GM12878 (cell line): ENCODE measurements at regions not wholly inside any gene's neighbourhood (a gene's known extent, or its start where the extent isn't known, plus 50 kb on each side); places are given as distances from the start of the nearest gene placed in this dataset.

Experiments used
- ATAC-seq: fragments of 200-7000 bp; cut with Tn5 transposase; 3 replicates; pipeline ENCODE4 v1.9.1; 2020; ENCODE audit warnings: mild to moderate bottlenecking, moderate library complexity
- BruUV-seq: library from RNA; stranded (reverse); fragments of 400-500 nt; replicated peaks from 2 replicates; lab custom pipeline; 2021; lab: Mats Ljungman, UMichigan
- CTCF ChIA-PET: fragments of 300-600 bp; sonication (Branson Sonifier 250); formaldehyde crosslinking; extraction: SDS; loops from one replicate; lab custom pipeline; 2021; ENCODE audit warnings: inconsistent platforms; lab: Yijun Ruan, JAX
- POLR2A ChIA-PET: fragments of 350-600 bp; formaldehyde crosslinking; extraction: SDS; loops from one replicate; lab custom pipeline; 2021; ENCODE audit warnings: inconsistent platforms; lab: Charles Lee
- RAD21 ChIA-PET: fragments of 300-600 bp; sonication (Branson Sonifier 250); formaldehyde crosslinking; loops from one replicate; lab custom pipeline; 2023; ENCODE audit warnings: antibody characterized with exemption; ENCODE audit not compliant: unreplicated experiment; lab: Charles Lee
- SMC1A ChIA-PET: fragments of 300-600 bp; sonication (Branson Sonifier 250); formaldehyde crosslinking; loops from one replicate; lab custom pipeline; 2023; ENCODE audit not compliant: unreplicated experiment, uncharacterized antibody; lab: Charles Lee
- DNase-seq: peaks from one replicate; pipeline ENCODE4 v3.0.0-alpha.2; 2011; ENCODE audit warnings: low read depth, low spot score
- FAIRE-seq: peaks from 3 replicates; lab custom pipeline; 2011; peaks lifted over from hg19 to GRCh38; lab: Jason Lieb, UNC
- H2AFZ ChIP-seq: 2 replicates; pipeline ENCODE4 v1.6.0; 2011; ENCODE audit warnings: low read depth, low read length, control low read depth; ENCODE audit not compliant: control insufficient read depth
- H3K27ac ChIP-seq: 2 replicates; pipeline ENCODE4 v1.5.1; 2011; ENCODE audit warnings: control low read depth; ENCODE audit not compliant: control insufficient read depth, insufficient read depth
- H3K27me3 ChIP-seq, 2 experiments: replicated peaks in 1 of 2; 2 replicates each; pipeline versions ENCODE4 v1.6.0 to v1.6.1; 2011; ENCODE audit warnings: low read length in 1 of 2; ENCODE audit not compliant: control insufficient read depth in 2 of 2, insufficient read depth in 2 of 2
- H3K36me3 ChIP-seq, 2 experiments: 2 replicates each; pipeline ENCODE4 v1.5.1; 2011; ENCODE audit warnings: low read length in 1 of 2; ENCODE audit not compliant: control insufficient read depth in 2 of 2, insufficient read depth in 2 of 2
- H3K4me1 ChIP-seq: 2 replicates; pipeline ENCODE4 v1.6.1; 2011; ENCODE audit warnings: mild to moderate bottlenecking, low read length, moderate library complexity, mixed read lengths; ENCODE audit not compliant: control insufficient read depth, insufficient read depth
- H3K4me2 ChIP-seq: 2 replicates; pipeline ENCODE4 v1.6.0; 2011; ENCODE audit warnings: control low read depth; ENCODE audit not compliant: control insufficient read depth, insufficient read depth
- H3K4me3 ChIP-seq: fragments of 200-600 bp; sonication (generic); 2 replicates; pipeline ENCODE4 v1.5.1; 2016
- H3K79me2 ChIP-seq: 2 replicates; pipeline ENCODE4 v1.6.0; 2011; ENCODE audit warnings: low read length; ENCODE audit not compliant: control insufficient read depth, insufficient read depth
- H3K9ac ChIP-seq: 2 replicates; pipeline ENCODE4 v1.8.0; 2011; ENCODE audit warnings: low read length, control low read depth, mixed read lengths; ENCODE audit not compliant: control insufficient read depth, insufficient read depth
- H3K9me3 ChIP-seq: replicated peaks from 3 replicates; pipeline ENCODE4 v1.5.1; 2011; ENCODE audit warnings: mild to moderate bottlenecking, low read length; ENCODE audit not compliant: control insufficient read depth, insufficient read depth
- H4K20me1 ChIP-seq: 2 replicates; pipeline ENCODE4 v1.6.0; 2011; ENCODE audit not compliant: control insufficient read depth, insufficient read depth
- CTCF ChIP-seq, 3 experiments: IDR thresholded peaks in 2 of 3; conservative IDR thresholded peaks in 1 of 3; 2 replicates each; pipeline ENCODE4 v1.5.1; 2011; ENCODE audit warnings: low read depth in 3 of 3, low read length in 3 of 3, mild to moderate bottlenecking in 3 of 3, control low read depth in 2 of 3, moderate library complexity in 2 of 3, inconsistent platforms in 1 of 3, mixed read lengths in 1 of 3; ENCODE audit not compliant: control insufficient read depth in 2 of 3, insufficient read depth in 1 of 3; ENCODE audit errors: extremely low read depth in 1 of 3
- IKZF1 ChIP-seq: fragments of 450-650 bp; conservative IDR thresholded peaks from 2 replicates; pipeline ENCODE4 v1.6.1; 2017; ENCODE audit warnings: antibody characterized with exemption, mild to moderate bottlenecking
- KDM1A ChIP-seq: fragments of 200-600 bp; sonication (generic); IDR thresholded peaks from 2 replicates; pipeline ENCODE4 v1.6.1; 2016; ENCODE audit warnings: borderline replicate concordance
- MEF2A ChIP-seq: IDR thresholded peaks from 2 replicates; pipeline ENCODE4 v1.6.1; 2011; ENCODE audit warnings: low read depth, mild to moderate bottlenecking, low read length, moderate library complexity; ENCODE audit not compliant: insufficient read depth
- PKNOX1 ChIP-seq: fragments of 450-650 bp; IDR thresholded peaks from 2 replicates; pipeline ENCODE4 v1.6.1; 2016; ENCODE audit warnings: mild to moderate bottlenecking
- RELA ChIP-seq: fragments of 450-650 bp; IDR thresholded peaks from 2 replicates; pipeline ENCODE4 v1.8.0; 2014; ENCODE audit warnings: borderline replicate concordance; ENCODE audit not compliant: partially characterized antibody
- RELB ChIP-seq: fragments of 450-650 bp; IDR thresholded peaks from 2 replicates; pipeline ENCODE4 v1.6.1; 2017; ENCODE audit warnings: low read depth, mild to moderate bottlenecking, moderate library complexity
- SMAD1 ChIP-seq: fragments of 450-650 bp; IDR thresholded peaks from 2 replicates; pipeline ENCODE4 v1.6.1; 2018; ENCODE audit warnings: mild to moderate bottlenecking, low read depth; ENCODE audit not compliant: partially characterized antibody
- SMARCA5 ChIP-seq: fragments of 450-650 bp; IDR thresholded peaks from 2 replicates; pipeline ENCODE4 v1.6.1; 2017; ENCODE audit warnings: mild to moderate bottlenecking
- SMC3 ChIP-seq: IDR thresholded peaks from 2 replicates; pipeline ENCODE4 v1.6.1; 2011; ENCODE audit warnings: low read length, improper control_type of control experiment, borderline replicate concordance
- SP1 ChIP-seq: IDR thresholded peaks from one replicate; pipeline ENCODE4 v1.6.1; 2011; ENCODE audit warnings: low read depth, low read length
- SREBF2 ChIP-seq: IDR thresholded peaks from 2 replicates; pipeline ENCODE4 v1.6.1; 2012; ENCODE audit warnings: mild to moderate bottlenecking, low read length
- TBL1XR1 ChIP-seq: IDR thresholded peaks from 2 replicates; pipeline ENCODE4 v1.6.1; 2012; ENCODE audit warnings: low read depth, low read length, improper control_type of control experiment
- ZNF24 ChIP-seq: fragments of 450-650 bp; IDR thresholded peaks from 2 replicates; pipeline ENCODE4 v1.6.1; 2017; ENCODE audit warnings: antibody characterized with exemption, mild to moderate bottlenecking
- ZNF274 ChIP-seq: IDR thresholded peaks from one replicate; pipeline ENCODE4 v1.8.0; 2011; ENCODE audit not compliant: insufficient read length, insufficient read depth
- ZNF384 ChIP-seq: IDR thresholded peaks from 2 replicates; pipeline ENCODE4 v1.6.1; 2012; ENCODE audit warnings: low read depth, mild to moderate bottlenecking, low read length, improper control_type of control experiment, borderline replicate concordance
- ZNF687 ChIP-seq: fragments of 450-650 bp; IDR thresholded peaks from 2 replicates; pipeline ENCODE4 v1.6.1; 2017; ENCODE audit warnings: mild to moderate bottlenecking, moderate library complexity
- ZSCAN29 ChIP-seq: fragments of 450-650 bp; IDR thresholded peaks from 2 replicates; pipeline ENCODE4 v1.6.1; 2017; ENCODE audit warnings: mild to moderate bottlenecking, moderate library complexity
- WGBS: methylation state at CpG from one replicate; pipeline ENCODE4 v1.1.6; 2016; ENCODE audit warnings: low lambda C conversion rate; ENCODE audit not compliant: insufficient replicate concordance, insufficient coverage; ENCODE audit errors: missing lambda C conversion rate; 5-methylcytosine and 5-hydroxymethylcytosine counted together
- in situ Hi-C: fragments of 300-500 bp; cut with MboI; formaldehyde crosslinking; loops from 9 replicates; pipeline ENCODE4 v1.14.3; 2018; ENCODE audit warnings: mixed read lengths
- intact Hi-C: fragments of 100-400 bp; cut with micrococcal nuclease; formaldehyde crosslinking; loops from one replicate; pipeline ENCODE4 v1.14.2; 2022; ENCODE audit not compliant: unreplicated experiment

- SMC1A ChIA-PET: interaction anchor here (1.3 kb wide), 1 partner anchor 9 kb away, joined by 3 read pairs; no protein-coding TSS in a partner anchor
- BruUV-seq: no TSS peak
- no peaks in the 10 kb centered on the region for H3K36me3 ChIP-seq
- RAD21 ChIA-PET: no interaction called here
- in situ Hi-C loops: no loop called here
- H3K27ac ChIP-seq: no peak overlapping the region
- ATAC-seq (no peak), DNase-seq (no peak), FAIRE-seq (no peak)
- H4K20me1 ChIP-seq: no peaks in the 10 kb centered on the region
- TF ChIP-seq ZSCAN29 (no peak), SP1 (no peak), KDM1A (no peak), ZNF24 (no peak), CTCF (IDR thresholded peaks at IDR 0.05 in 2 of 3, conservative IDR thresholded peaks at IDR 0.05 in 1 of 3; ENCODE audit: control insufficient read depth in 2 of 3, extremely low read depth in 1 of 3, insufficient read depth in 1 of 3, low read depth in 3 of 3, low read length in 3 of 3) (no peak), SMARCA5 (no peak), PKNOX1 (no peak), RELA (no peak), ZNF274 (no peak), SMAD1 (no peak), MEF2A (no peak), TBL1XR1 (no peak), ZNF687 (no peak), SMC3 (no peak), SREBF2 (no peak), RELB (no peak), IKZF1 (no peak), ZNF384 (no peak)
- H3K4me2 ChIP-seq: no peak overlapping the region
- 40% methylated on average over 3 of the region's 3 CpGs for WGBS
- no peak overlapping the region for H3K4me3 ChIP-seq
- no peak overlapping the region for H3K9ac ChIP-seq
- CTCF ChIA-PET: no interaction called here
- intact Hi-C loops: no loop called here
- H3K79me2 ChIP-seq: no peaks in the 10 kb centered on the region
- H3K4me1 ChIP-seq: no peaks in the 10 kb centered on the region
- no peaks in the 10 kb centered on the region for H3K27me3 ChIP-seq
- H2AFZ ChIP-seq: no peak overlapping the region
- POLR2A ChIA-PET: no interaction called here
- H3K9me3 ChIP-seq: no peaks in the 10 kb centered on the region; the same call in 2 of the 3 replicates
Measured at GRCh38 chr2:221123396-221123795, 448.7 kb downstream of the EPHA4 start.
